Colonic mucosa (tissue), 4 donors: ENCODE measurements at regions not wholly inside any gene's neighbourhood (a gene's known extent, or its start where the extent isn't known, plus 50 kb on each side); places are given as distances from the start of the nearest gene placed in this dataset.
"Not testable (repeated sequence)": the region's sequence is repeated elsewhere in the genome, so short reads cannot be mapped to it uniquely, and the experiment has no call there.

Experiments used
- DNase-seq: peaks from one replicate; pipeline ENCODE4 v3.0.0-alpha.2; 2020
- H3K27ac ChIP-seq: fragments of 200-600 bp; one replicate; pipeline ENCODE4 v1.8.0; 2021
- H3K27me3 ChIP-seq: fragments of 200-600 bp; one replicate; pipeline ENCODE4 v1.8.0; 2021
- H3K36me3 ChIP-seq: fragments of 200-600 bp; one replicate; pipeline ENCODE4 v1.8.0; 2021
- H3K4me1 ChIP-seq: fragments of 200-600 bp; one replicate; pipeline ENCODE4 v1.8.0; 2021; ENCODE audit warnings: mild to moderate bottlenecking
- H3K4me3 ChIP-seq: fragments of 200-600 bp; one replicate; pipeline ENCODE4 v1.8.0; 2021
- H3K9ac ChIP-seq, 2 donors: one replicate each; pipeline ENCODE4 v1.7.0; 2013; ENCODE audit warnings: control low read depth in 2 of 2, low read depth in 2 of 2, low read length in 2 of 2
- H3K9me3 ChIP-seq: fragments of 200-600 bp; one replicate; pipeline ENCODE4 v1.8.0; 2021
- intact Hi-C: fragments of 100-400 bp; cut with DNase I; formaldehyde crosslinking; loops from one replicate; pipeline ENCODE4 v1.14.1; 2022
- TF ChIP-seq, protein P1 (sequence below): fragments of 200-600 bp; IDR thresholded peaks from one replicate; pipeline ENCODE4 v1.8.0; 2022; ENCODE audit warnings: antibody characterized with exemption, mild to moderate bottlenecking
- donor health status: healthy.
- donor health status: DM: no; HTN: no; CAD: no.
- donor health status: DM: no; HTN: no; CAD: no.

DNA sequence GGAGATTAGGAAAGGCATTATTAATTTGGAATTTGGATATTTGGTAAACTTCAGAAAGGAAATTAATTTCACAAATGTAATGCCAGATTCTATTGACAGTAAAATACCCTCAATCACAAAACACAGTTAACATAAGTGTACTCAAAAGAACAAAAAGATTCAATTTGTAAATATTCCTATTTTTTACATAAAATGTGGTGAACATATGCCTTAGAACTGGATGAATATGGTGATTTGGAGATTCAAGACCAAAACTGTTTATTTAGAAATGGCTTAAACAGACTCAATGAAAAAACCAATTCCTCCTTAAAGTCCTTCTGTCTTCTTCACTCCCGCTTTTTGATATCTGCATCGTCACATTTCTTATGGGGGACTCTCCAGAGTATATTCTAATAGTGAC lies 417.6 kb upstream of the TENM3 start:
- Histone ChIP-seq H3K27me3 (no peaks in the 10 kb centered on the region), H3K27ac (no peak overlapping the region), H3K4me3 (no peak overlapping the region), H3K36me3 (no peaks in the 10 kb centered on the region), H3K9me3 (no peaks in the 10 kb centered on the region), H3K4me1 (no peaks in the 10 kb centered on the region), H3K9ac (no peak overlapping the region)
- TF ChIP-seq, protein P1, sequence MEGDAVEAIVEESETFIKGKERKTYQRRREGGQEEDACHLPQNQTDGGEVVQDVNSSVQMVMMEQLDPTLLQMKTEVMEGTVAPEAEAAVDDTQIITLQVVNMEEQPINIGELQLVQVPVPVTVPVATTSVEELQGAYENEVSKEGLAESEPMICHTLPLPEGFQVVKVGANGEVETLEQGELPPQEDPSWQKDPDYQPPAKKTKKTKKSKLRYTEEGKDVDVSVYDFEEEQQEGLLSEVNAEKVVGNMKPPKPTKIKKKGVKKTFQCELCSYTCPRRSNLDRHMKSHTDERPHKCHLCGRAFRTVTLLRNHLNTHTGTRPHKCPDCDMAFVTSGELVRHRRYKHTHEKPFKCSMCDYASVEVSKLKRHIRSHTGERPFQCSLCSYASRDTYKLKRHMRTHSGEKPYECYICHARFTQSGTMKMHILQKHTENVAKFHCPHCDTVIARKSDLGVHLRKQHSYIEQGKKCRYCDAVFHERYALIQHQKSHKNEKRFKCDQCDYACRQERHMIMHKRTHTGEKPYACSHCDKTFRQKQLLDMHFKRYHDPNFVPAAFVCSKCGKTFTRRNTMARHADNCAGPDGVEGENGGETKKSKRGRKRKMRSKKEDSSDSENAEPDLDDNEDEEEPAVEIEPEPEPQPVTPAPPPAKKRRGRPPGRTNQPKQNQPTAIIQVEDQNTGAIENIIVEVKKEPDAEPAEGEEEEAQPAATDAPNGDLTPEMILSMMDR: no peak
- intact Hi-C loops: no loop called here
- no peak for DNase-seq

DNA sequence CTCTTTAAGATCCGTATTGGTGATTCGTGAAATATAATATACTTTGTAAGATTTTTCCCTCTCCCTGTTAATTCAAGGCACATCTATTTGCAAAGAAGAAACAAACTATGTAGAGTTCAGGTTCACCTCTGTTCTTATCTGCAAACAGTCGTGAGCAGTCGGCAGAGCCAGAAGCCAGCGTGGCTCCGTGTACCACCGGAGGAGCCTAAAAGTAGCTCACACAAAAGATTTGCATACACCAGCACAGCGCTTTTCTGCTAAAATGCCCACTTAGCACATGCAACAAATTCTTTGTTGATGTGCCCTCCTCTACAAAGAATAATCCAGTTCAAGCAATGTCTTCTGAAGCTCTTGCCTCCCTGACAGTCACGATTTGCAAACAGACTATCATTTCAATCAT lies 416.0 kb upstream of the TENM3 start:
- H3K4me3 ChIP-seq: no peak overlapping the region
- no peak for DNase-seq
- no peaks in the 10 kb centered on the region for H3K9me3 ChIP-seq
- no peaks in the 10 kb centered on the region for H3K36me3 ChIP-seq
- no peak overlapping the region for H3K9ac ChIP-seq
- TF ChIP-seq, protein P1: no peak
- no peak overlapping the region for H3K27ac ChIP-seq
- no peaks in the 10 kb centered on the region for H3K27me3 ChIP-seq
- no peaks in the 10 kb centered on the region for H3K4me1 ChIP-seq
- intact Hi-C loops: no loop called here

DNA sequence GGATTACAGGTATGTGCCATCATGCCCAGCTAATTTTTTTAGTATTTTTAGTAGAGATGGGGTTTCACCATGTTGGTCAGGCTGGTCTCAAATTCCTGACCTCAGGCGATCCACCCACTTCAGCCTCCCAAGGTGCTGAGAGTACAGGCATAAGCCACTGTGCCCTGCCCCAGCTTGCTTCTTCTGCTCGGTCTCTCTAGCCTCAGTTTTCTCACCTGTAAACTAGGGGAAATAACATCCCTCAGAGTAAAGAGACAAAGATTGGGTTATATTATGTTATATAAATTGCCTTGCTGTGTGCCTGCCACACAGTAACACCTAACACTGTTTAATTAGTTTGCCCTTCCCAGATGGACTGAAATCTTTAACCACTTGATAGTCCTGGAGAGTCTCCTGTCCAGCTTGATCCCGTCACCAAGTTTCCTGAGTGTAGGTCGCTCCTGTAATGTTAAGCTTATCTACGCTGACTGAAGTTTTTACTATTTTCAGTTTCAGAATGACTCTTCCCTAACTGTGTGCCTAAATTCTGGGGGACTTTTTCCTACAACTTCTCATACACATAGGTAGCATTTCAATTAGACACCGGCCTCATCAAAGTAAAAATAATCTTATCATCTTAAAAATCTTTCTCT lies 412.7 kb upstream of the TENM3 start:
- Histone ChIP-seq H3K27ac (no peak overlapping the region), H3K9me3 (no peaks in the 10 kb centered on the region), H3K36me3 (no peaks in the 10 kb centered on the region), H3K4me1 (no peaks in the 10 kb centered on the region), H3K9ac (no peak overlapping the region), H3K4me3 (no peak overlapping the region), H3K27me3 (no peaks in the 10 kb centered on the region)
- TF ChIP-seq, protein P1: no peak
- intact Hi-C loops: no loop called here
- no peak for DNase-seq

DNA sequence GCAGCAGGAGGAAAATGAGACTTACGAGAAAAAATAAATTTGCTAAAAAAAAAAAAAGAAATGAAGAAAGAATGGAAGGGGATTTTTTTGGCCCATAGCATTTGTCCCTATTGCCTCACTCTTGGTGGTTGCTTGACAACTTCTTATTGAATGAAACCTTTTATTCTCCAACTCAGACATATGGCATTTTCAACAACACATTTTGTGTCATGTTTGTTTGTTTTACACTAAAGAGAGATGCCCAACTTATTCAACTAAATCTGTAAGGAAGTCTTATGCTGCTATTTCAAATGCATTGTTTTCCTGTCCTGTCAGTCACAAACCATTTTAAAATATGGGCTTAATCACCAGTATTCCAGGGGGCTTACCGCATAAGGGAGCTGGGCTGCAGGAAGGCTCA lies 409.1 kb upstream of the TENM3 start:
- H3K36me3 ChIP-seq: no peaks in the 10 kb centered on the region
- no peak for DNase-seq
- H3K4me3 ChIP-seq: no peak overlapping the region
- H3K27ac ChIP-seq: no peak overlapping the region
- TF ChIP-seq, protein P1: no peak
- H3K9me3 ChIP-seq: no peaks in the 10 kb centered on the region
- H3K27me3 ChIP-seq: no peaks in the 10 kb centered on the region
- intact Hi-C loops: no loop called here
- H3K4me1 ChIP-seq: no peaks in the 10 kb centered on the region
- no peak overlapping the region for H3K9ac ChIP-seq

DNA sequence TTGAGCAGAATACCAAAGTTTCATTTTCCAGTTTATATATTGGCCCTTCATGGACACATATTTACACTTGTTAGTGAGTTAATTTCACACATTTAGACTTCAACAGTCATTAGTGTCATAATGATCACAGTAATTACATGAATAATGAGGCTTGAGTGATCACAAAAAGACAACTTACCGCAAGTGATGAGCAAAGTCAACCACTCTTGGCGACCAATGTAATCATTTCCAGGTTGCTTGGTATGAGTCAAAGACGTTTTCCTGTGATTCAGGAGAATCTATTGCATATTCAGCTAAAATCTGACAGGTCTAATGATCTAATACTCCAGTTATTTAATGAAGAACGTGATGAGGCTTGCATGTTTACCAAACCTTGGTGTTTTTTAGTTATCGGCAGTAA lies 407.9 kb upstream of the TENM3 start:
- H3K4me1 ChIP-seq: no peaks in the 10 kb centered on the region
- TF ChIP-seq, protein P1: no peak
- H3K36me3 ChIP-seq: no peaks in the 10 kb centered on the region
- no peak for DNase-seq
- no peak overlapping the region for H3K4me3 ChIP-seq
- no peak overlapping the region for H3K9ac ChIP-seq
- H3K27me3 ChIP-seq: no peaks in the 10 kb centered on the region
- intact Hi-C loops: no loop called here
- no peak overlapping the region for H3K27ac ChIP-seq
- no peaks in the 10 kb centered on the region for H3K9me3 ChIP-seq

DNA sequence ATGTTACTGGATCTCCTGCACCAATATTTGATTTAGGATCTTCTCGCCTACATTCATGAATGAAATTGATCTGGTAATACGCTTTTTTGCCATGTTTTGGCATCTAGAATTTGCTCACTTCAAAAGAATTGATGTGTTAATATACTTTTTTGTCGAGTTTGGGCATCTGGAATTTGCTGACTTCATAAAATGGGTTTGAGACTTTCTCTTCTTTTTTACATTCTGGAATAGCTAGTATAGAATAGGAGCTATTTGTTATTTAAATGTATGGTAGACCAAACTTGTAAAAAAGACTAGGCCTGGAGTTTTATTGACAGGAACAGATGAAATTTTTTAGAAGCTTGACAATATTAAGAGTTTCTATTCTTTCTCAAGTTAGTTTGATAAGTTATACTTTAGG lies 404.9 kb upstream of the TENM3 start:
- Histone ChIP-seq H3K27ac (no peak overlapping the region), H3K27me3 (no peaks in the 10 kb centered on the region), H3K4me3 (no peak overlapping the region), H3K9me3 (no peaks in the 10 kb centered on the region), H3K36me3 (no peaks in the 10 kb centered on the region), H3K9ac (no peak overlapping the region), H3K4me1 (no peaks in the 10 kb centered on the region)
- TF ChIP-seq, protein P1: no peak
- no peak for DNase-seq
- intact Hi-C loops: no loop called here

DNA sequence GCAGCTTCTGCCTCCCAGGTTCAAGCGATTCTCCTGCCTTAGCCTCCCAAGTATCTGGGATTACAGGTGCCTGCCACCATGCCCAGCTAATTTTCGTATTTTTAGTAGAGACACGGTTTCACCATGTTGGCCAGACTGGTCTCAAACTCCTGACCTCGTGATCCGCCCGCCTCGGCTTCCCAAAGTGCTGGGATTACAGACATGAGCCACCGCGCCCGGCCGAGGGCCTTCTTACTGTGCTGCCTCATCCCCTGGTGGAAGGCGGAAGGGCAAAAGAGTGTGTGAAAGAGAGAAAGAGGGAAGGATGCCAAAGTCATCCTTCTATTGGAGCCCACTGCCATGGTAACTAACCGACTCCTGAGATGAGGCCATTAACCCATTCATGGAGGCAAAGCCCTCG lies 399.4 kb upstream of the TENM3 start:
- H3K9ac ChIP-seq, H3K4me1 ChIP-seq, H3K9me3 ChIP-seq, intact Hi-C loops, H3K27ac ChIP-seq, H3K27me3 ChIP-seq, H3K4me3 ChIP-seq, H3K36me3 ChIP-seq, DNase-seq: not testable (repeated sequence)
